ENCODE measurements at regions not wholly inside any gene's neighbourhood (a gene's known extent, or its start where the extent isn't known, plus 50 kb on each side); places are given as distances from the start of the nearest gene placed in this dataset.

DNA sequence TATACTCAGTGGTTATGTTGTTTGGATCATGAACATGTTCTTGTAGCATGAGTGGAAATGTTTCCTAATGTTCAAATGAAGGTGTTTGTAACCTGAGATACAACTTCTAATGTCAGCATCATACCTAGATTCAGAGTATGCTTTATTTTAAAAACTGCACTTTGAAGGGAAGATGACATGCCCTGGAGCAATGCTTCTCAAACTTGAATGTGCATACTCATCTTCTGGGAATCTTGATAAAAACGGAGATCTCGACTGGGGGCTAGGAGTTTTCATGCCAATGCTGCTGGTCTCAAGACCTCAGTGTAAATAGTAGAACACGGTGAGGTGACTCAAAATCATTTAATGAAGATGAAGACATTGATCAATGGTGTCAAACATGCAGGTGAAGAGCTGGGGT lies 440.0 kb upstream of the NOX3 start:
- no peak overlapping the region for H3K27ac Mint-ChIP-seq (ENCODE audit: unreplicated experiment)
- no peak overlapping the region for H3K4me3 Mint-ChIP-seq (ENCODE audit: unreplicated experiment)
- DNase-seq (ENCODE audit: low spot score): no peak
- TF ChIP-seq, protein P1, sequence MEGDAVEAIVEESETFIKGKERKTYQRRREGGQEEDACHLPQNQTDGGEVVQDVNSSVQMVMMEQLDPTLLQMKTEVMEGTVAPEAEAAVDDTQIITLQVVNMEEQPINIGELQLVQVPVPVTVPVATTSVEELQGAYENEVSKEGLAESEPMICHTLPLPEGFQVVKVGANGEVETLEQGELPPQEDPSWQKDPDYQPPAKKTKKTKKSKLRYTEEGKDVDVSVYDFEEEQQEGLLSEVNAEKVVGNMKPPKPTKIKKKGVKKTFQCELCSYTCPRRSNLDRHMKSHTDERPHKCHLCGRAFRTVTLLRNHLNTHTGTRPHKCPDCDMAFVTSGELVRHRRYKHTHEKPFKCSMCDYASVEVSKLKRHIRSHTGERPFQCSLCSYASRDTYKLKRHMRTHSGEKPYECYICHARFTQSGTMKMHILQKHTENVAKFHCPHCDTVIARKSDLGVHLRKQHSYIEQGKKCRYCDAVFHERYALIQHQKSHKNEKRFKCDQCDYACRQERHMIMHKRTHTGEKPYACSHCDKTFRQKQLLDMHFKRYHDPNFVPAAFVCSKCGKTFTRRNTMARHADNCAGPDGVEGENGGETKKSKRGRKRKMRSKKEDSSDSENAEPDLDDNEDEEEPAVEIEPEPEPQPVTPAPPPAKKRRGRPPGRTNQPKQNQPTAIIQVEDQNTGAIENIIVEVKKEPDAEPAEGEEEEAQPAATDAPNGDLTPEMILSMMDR (IDR thresholded peaks at IDR 0.05; ENCODE audit: unreplicated experiment): no peak
- no peaks in the 10 kb centered on the region for H3K9me3 Mint-ChIP-seq (ENCODE audit: unreplicated experiment)
- no peaks in the 10 kb centered on the region for H3K4me1 Mint-ChIP-seq (ENCODE audit: unreplicated experiment)
- peaks cover 2% of the 10 kb centered on the region for H3K27me3 Mint-ChIP-seq (ENCODE audit: unreplicated experiment)
- H3K36me3 Mint-ChIP-seq (ENCODE audit: low read depth, unreplicated experiment): no peaks in the 10 kb centered on the region

DNA sequence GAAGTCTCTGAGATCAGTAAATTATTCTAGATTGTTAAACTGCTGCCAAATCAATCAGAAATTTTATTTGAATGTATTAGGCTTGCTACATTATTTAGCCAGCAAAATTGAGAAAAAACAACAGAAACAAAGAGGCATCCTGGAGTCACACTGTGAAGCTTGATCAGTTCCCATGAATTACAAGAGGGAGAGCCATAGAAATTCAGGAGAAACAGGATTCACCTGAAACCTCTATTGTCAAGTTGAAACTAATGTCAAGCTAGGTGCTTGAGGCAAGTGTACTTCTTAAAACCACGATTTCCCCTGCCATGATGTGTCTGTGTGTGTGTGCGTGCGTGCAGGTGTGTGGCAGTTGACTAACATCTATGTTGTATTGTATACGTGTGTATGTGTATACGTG lies 439.1 kb upstream of the NOX3 start:
- no peaks in the 10 kb centered on the region for H3K9me3 Mint-ChIP-seq (ENCODE audit: unreplicated experiment)
- H3K4me1 Mint-ChIP-seq (ENCODE audit: unreplicated experiment): no peaks in the 10 kb centered on the region
- H3K4me3 Mint-ChIP-seq (ENCODE audit: unreplicated experiment): no peak overlapping the region
- TF ChIP-seq, protein P1 (IDR thresholded peaks at IDR 0.05; ENCODE audit: unreplicated experiment): no peak
- DNase-seq (ENCODE audit: low spot score): no peak
- H3K36me3 Mint-ChIP-seq (ENCODE audit: low read depth, unreplicated experiment): no peaks in the 10 kb centered on the region
- H3K27me3 Mint-ChIP-seq (ENCODE audit: unreplicated experiment): peaks cover 2% of the 10 kb centered on the region
- no peak overlapping the region for H3K27ac Mint-ChIP-seq (ENCODE audit: unreplicated experiment)

DNA sequence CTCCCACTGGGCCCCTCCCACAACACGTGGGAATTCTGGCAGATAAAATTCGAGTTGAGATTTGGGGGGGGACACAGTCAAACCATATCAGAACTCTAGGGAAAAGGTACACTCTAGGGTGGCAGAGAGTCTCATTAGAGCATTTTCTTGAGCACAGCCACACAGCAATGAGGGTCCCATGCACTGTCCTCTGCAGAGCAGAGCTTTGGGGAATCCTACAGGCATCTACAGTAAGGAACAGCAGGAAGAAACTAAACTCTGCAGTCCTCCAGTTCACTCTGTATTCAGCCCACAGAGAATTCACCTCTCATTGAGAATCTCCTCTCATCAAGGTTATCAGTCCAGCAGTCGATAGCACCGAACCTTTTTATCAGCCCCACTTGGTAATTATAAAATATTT lies 438.6 kb upstream of the NOX3 start:
- Mint-ChIP-seq H3K4me1 (ENCODE audit: unreplicated experiment) (no peaks in the 10 kb centered on the region), H3K4me3 (ENCODE audit: unreplicated experiment) (no peak overlapping the region), H3K27ac (ENCODE audit: unreplicated experiment) (no peak overlapping the region), H3K36me3 (ENCODE audit: low read depth, unreplicated experiment) (no peaks in the 10 kb centered on the region), H3K27me3 (ENCODE audit: unreplicated experiment) (peaks cover 2% of the 10 kb centered on the region), H3K9me3 (ENCODE audit: unreplicated experiment) (no peaks in the 10 kb centered on the region)
- DNase-seq (ENCODE audit: low spot score): no peak
- TF ChIP-seq, protein P1 (IDR thresholded peaks at IDR 0.05; ENCODE audit: unreplicated experiment): no peak

DNA sequence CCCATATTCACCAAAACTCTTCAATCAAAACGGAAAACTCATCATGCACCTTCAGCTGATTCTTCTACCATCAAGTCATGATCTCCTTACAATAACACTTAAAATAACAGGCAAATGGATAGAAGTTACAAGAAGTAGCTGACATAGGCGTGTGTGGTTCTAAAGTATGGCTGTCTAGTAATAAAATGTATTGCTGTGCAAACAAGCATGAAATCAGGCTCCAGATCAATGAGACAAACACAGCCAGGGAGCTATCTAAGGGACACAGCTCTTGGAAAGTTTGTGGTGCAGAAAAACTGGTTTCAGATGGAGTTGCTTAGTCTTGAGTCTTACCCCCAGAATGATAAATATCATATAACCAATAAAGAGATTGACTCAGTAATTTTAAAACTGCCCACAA lies 434.8 kb upstream of the NOX3 start:
- no peaks in the 10 kb centered on the region for H3K36me3 Mint-ChIP-seq (ENCODE audit: low read depth, unreplicated experiment)
- no peaks in the 10 kb centered on the region for H3K4me1 Mint-ChIP-seq (ENCODE audit: unreplicated experiment)
- no peak overlapping the region for H3K4me3 Mint-ChIP-seq (ENCODE audit: unreplicated experiment)

DNA sequence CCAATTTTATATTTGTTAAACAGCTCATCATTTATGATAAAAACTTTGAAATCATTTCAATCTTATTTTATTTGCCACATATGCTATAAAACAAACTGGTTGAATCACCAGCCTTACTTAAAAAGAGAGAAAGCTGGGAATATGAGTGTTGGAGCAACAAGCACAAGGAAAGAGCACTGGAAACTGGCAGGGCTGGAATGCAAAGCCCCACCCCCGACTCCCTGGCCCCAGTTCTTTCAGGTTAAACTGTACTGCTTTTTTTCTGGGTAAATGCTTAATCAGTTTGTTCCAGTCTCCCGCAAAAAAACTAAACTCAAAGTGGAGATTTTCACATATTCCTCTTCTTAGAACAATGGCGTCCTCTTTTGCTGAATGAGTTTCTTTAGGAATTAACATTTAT lies 433.8 kb upstream of the NOX3 start:
- no peak overlapping the region for H3K27ac Mint-ChIP-seq (ENCODE audit: unreplicated experiment)
- no peaks in the 10 kb centered on the region for H3K4me1 Mint-ChIP-seq (ENCODE audit: unreplicated experiment)
- TF ChIP-seq, protein P1 (IDR thresholded peaks at IDR 0.05; ENCODE audit: unreplicated experiment): no peak
- H3K36me3 Mint-ChIP-seq (ENCODE audit: low read depth, unreplicated experiment): no peaks in the 10 kb centered on the region
- DNase-seq (ENCODE audit: low spot score): no peak
- peaks cover 2% of the 10 kb centered on the region for H3K27me3 Mint-ChIP-seq (ENCODE audit: unreplicated experiment)
- no peaks in the 10 kb centered on the region for H3K9me3 Mint-ChIP-seq (ENCODE audit: unreplicated experiment)
- H3K4me3 Mint-ChIP-seq (ENCODE audit: unreplicated experiment): no peak overlapping the region

More for the DNA sequence above, 434.8 kb upstream of the NOX3 start:
- H3K9me3 Mint-ChIP-seq (ENCODE audit: unreplicated experiment): no peaks in the 10 kb centered on the region
- H3K27me3 Mint-ChIP-seq (ENCODE audit: unreplicated experiment): peaks cover 2% of the 10 kb centered on the region
- no peak overlapping the region for H3K27ac Mint-ChIP-seq (ENCODE audit: unreplicated experiment)
- TF ChIP-seq, protein P1 (IDR thresholded peaks at IDR 0.05; ENCODE audit: unreplicated experiment): no peak
- DNase-seq (ENCODE audit: low spot score): no peak

All from endothelial cell (in vitro differentiated cells).